NB4 (cell line): ENCODE measurements at regions not wholly inside any gene's neighbourhood (a gene's known extent, or its start where the extent isn't known, plus 50 kb on each side); places are given as distances from the start of the nearest gene placed in this dataset.

ENCODE experiments used
- DNase-seq: peaks from one replicate; pipeline ENCODE4 v3.0.0; 2010; ENCODE audit warnings: low read depth
- H3K4me3 ChIP-seq: one replicate; pipeline ENCODE4 v1.5.1; 2011; ENCODE audit warnings: mild to moderate bottlenecking, low read depth, low read length, moderate library complexity
- CTCF ChIP-seq: IDR thresholded peaks from one replicate; pipeline ENCODE4 v1.5.1; 2012; ENCODE audit warnings: low read depth, low read length
- MAX ChIP-seq: IDR thresholded peaks from 2 replicates; pipeline ENCODE4 v1.6.1; 2011; ENCODE audit warnings: low read depth, low read length
- MYC ChIP-seq: IDR thresholded peaks from 2 replicates; pipeline ENCODE4 v1.6.1; 2011; ENCODE audit warnings: low read depth, low read length
- POLR2A ChIP-seq: IDR thresholded peaks from 2 replicates; pipeline ENCODE4 v1.6.1; 2011; ENCODE audit warnings: mild to moderate bottlenecking; ENCODE audit not compliant: insufficient read length; ENCODE audit errors: extremely low read depth

GRCh38 chr1:37265156-37265555, 209.2 kb upstream of the ZC3H12A start:
- no peak overlapping the region for H3K4me3 ChIP-seq
- no peak for DNase-seq
- TF ChIP-seq CTCF (no peak), MAX (no peak), MYC (no peak), POLR2A (no peak)

GRCh38 chr1:37265786-37266667, 208.4 kb upstream of the ZC3H12A start:
- TF ChIP-seq POLR2A = no peak
- no peak for TF ChIP-seq CTCF
- TF ChIP-seq MYC = no peak
- no peak for TF ChIP-seq MAX
- DNase-seq = no peak

GRCh38 chr1:37267111-37267835, 207.1 kb upstream of the ZC3H12A start:
- DNase-seq = no peak
- no peak for TF ChIP-seq CTCF
- no peak for TF ChIP-seq MAX
- no peak for TF ChIP-seq POLR2A
- H3K4me3 ChIP-seq = no peak overlapping the region

More at GRCh38 chr1:37265786-37266667, 208.4 kb upstream of the ZC3H12A start:
- H3K4me3 ChIP-seq = no peak overlapping the region

- no peak overlapping the region for H3K4me3 ChIP-seq
- DNase-seq = no peak
- no peak for TF ChIP-seq MYC
Measured at GRCh38 chr1:37270639-37271038, 203.7 kb upstream of the ZC3H12A start.

GRCh38 chr1:37272626-37273025, 201.8 kb upstream of the ZC3H12A start:
- DNase-seq = no peak
- TF ChIP-seq MAX = no peak
- TF ChIP-seq MYC = no peak
- TF ChIP-seq CTCF = no peak
- TF ChIP-seq POLR2A = no peak
- no peak overlapping the region for H3K4me3 ChIP-seq

GRCh38 chr1:37274486-37274885, 199.9 kb upstream of the ZC3H12A start:
- H3K4me3 ChIP-seq = no peak overlapping the region
- TF ChIP-seq POLR2A = no peak
- TF ChIP-seq CTCF = no peak
- no peak for TF ChIP-seq MAX
- no peak for TF ChIP-seq MYC
- DNase-seq = no peak
